GM12864 (cell line): ENCODE measurements at regions not wholly inside any gene's neighbourhood (a gene's known extent, or its start where the extent isn't known, plus 50 kb on each side); places are given as distances from the start of the nearest gene placed in this dataset.

Source experiments
- DNase-seq: peaks from one replicate; pipeline ENCODE4 v3.0.0-alpha.2; 2011; ENCODE audit warnings: low read depth
- H3K4me3 ChIP-seq: 2 replicates; pipeline ENCODE4 v1.5.1; 2011; ENCODE audit warnings: mild to moderate bottlenecking, low read depth, low read length, control low read depth
- CTCF ChIP-seq: IDR thresholded peaks from 2 replicates; pipeline ENCODE4 v1.5.1; 2011; ENCODE audit warnings: low read depth, mild to moderate bottlenecking, moderate library complexity, low read length, control low read depth, inconsistent platforms; ENCODE audit errors: missing control alignments

DNA sequence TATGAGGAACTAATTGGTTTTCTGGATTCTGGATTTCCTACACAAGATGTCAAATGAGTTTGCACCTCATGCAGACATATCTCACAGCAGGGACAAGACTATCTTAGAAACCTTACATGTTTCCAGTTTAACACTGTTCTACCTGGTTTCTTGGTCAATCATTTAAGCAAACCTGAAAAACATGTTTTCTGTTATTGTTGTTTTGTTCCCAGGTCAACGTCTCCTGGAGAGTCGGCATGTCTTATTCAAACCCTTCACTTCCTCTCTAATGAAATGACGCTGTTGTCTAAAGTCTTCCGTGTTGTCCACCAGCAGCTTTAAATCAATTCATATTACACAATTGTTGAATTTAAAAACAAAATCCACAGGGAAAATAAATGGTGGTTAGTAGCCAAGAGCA is 150.9 kb downstream of the CNTN3 start:
- no peak for DNase-seq
- no peak for TF ChIP-seq CTCF
- H3K4me3 ChIP-seq: no peak overlapping the region

DNA sequence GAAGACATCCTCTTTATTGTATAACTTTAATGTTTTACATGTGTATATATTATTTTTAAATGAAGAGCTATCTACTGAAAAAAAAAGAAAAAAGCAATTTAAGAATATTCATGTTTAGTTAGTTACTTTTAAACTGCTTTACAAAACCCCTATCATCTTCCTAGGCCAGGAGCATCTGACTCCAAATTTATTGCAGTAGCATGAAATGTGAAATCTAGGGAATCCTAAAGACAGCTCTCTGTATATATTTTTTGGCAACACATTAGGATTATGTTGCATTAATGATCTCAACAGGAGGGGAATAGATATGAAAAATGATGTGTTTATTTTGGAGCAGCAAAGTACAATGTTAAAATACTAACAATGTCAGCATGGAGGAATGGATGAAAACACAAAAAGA is 158.3 kb downstream of the CNTN3 start:
- DNase-seq: no peak
- TF ChIP-seq CTCF: no peak

GRCh38 chr3:74447221-74447620 is 167.2 kb downstream of the CNTN3 start:
- H3K4me3 ChIP-seq: no peak overlapping the region
- no peak for TF ChIP-seq CTCF
- DNase-seq: no peak

More for the DNA sequence above, 158.3 kb downstream of the CNTN3 start:
- no peak overlapping the region for H3K4me3 ChIP-seq

DNA sequence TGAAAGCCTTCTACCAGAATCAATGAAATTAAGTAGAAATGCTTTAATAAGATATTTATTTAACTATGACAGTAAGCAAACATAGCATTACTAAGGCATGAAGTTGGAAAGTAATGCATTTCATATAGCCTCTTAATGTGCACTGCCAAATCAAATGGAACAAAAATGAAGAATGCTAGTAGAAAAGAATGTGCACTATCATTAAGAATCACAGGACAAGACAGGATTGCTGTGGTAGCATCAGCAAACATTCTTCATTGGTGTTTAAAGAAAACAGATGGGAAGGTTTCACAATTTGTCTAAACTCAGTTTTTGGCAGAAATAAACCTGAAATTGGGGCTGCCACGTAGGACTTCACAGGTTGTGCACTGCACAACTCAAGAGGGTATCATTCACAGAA is 168.9 kb downstream of the CNTN3 start:
- H3K4me3 ChIP-seq: no peak overlapping the region
- no peak for DNase-seq
- TF ChIP-seq CTCF: no peak

GRCh38 chr3:74443102-74443501 is 171.4 kb downstream of the CNTN3 start:
- no peak for DNase-seq
- TF ChIP-seq CTCF: no peak

GRCh38 chr3:74442683-74443082 is 171.8 kb downstream of the CNTN3 start:
- TF ChIP-seq CTCF: no peak
- DNase-seq: no peak
- no peak overlapping the region for H3K4me3 ChIP-seq

More at GRCh38 chr3:74443102-74443501, 171.4 kb downstream of the CNTN3 start:
- H3K4me3 ChIP-seq: no peak overlapping the region

DNA sequence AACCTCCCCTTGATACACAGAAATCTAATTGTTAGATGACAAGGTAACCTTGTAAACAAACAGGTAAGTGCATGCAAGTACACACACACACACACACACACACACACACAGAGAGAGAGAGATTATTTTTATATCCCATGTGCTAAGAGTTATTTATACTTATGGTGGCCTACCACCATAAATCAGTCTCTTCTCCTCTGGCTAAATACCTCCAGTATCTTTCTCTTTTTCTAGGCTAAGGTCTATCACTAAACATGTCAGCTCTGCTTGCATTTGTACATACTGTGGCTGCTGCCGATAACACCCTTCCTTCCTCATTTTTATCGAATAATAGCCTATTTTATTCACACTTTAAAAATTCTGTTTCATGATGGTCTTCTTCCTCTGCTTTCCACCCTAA is 172.4 kb downstream of the CNTN3 start:
- H3K4me3 ChIP-seq: no peak overlapping the region
- no peak for TF ChIP-seq CTCF
- DNase-seq: no peak
